ENCODE measurements at regions not wholly inside any gene's neighbourhood (a gene's known extent, or its start where the extent isn't known, plus 50 kb on each side); places are given as distances from the start of the nearest gene placed in this dataset.
"Not testable (repeated sequence)": the region's sequence is repeated elsewhere in the genome, so short reads cannot be mapped to it uniquely, and the experiment has no call there.

DNA sequence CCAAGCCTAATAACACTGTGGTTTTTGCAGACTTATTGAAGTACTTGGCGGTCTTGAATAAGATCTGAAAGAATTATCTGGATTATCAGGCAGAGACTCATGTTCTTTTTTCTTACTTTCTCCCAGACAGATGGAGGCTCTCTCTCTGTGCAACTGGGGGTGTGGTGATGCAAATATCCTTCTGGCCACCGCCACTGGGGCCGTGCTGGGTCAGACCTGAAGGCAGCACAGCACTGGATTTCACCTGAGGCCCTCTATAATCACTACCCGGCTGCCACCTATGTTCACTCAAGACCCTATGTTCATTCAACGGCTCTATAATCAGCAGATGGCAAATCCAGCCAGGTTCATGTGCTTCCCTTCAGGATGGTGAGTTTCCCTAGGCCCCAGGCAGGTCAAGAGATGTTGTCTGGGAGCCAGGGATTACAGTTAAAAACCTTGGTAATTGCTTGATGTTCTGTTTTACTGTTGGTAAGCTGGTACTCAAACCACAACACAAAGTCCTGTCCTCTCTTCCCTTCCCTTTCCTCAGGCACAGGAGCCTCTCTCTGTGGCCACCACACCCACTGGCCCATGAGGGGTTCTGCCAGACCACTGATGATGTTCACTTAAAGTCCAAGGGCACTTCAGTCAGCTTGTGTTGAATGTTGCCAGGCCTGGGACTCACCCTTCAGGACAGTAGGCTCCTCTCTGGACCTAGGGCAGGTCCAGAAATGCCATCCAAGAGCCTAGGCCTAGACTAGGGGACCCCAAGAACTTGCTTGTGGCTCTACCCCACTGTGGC, 205.3 kb upstream of the GCFC2 start:
- no peak overlapping the region for H3K27ac ChIP-seq
- TF ChIP-seq ZFX (IDR thresholded peaks at IDR 0.05; ENCODE audit: borderline replicate concordance) = no peak
- TF ChIP-seq, protein P1, sequence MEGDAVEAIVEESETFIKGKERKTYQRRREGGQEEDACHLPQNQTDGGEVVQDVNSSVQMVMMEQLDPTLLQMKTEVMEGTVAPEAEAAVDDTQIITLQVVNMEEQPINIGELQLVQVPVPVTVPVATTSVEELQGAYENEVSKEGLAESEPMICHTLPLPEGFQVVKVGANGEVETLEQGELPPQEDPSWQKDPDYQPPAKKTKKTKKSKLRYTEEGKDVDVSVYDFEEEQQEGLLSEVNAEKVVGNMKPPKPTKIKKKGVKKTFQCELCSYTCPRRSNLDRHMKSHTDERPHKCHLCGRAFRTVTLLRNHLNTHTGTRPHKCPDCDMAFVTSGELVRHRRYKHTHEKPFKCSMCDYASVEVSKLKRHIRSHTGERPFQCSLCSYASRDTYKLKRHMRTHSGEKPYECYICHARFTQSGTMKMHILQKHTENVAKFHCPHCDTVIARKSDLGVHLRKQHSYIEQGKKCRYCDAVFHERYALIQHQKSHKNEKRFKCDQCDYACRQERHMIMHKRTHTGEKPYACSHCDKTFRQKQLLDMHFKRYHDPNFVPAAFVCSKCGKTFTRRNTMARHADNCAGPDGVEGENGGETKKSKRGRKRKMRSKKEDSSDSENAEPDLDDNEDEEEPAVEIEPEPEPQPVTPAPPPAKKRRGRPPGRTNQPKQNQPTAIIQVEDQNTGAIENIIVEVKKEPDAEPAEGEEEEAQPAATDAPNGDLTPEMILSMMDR (IDR thresholded peaks at IDR 0.05) = no peak

DNA sequence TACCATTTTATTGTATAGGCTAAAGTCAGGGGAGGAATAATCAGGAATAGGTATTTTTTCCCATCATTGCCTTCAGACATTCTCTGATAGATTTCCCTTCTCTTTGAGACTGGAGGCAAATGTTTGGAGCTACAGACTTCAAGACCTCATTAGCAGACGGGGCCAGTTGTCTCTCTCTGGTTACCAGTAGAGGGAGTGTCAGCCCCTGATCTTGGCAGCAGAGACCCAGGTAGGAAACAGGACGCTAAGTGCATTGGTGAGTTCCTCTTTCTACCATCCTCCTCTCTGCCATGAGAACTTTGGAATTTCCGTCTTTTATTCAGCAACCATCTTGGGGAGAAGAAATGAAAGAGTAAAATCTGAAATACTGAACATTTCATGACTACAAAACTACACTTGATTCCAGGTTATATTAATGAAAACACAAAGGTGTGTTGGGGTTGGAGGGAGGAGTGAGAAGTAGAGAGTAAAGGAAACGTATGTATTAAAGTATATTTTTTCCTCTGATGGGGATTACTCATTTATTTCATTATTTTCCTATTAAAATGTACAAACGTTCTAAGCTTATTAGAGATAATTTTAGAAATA, 186.2 kb upstream of the GCFC2 start:
- TF ChIP-seq, protein P1 (IDR thresholded peaks at IDR 0.05) = peak; percentile 81
- no peak for TF ChIP-seq ZFX (IDR thresholded peaks at IDR 0.05; ENCODE audit: borderline replicate concordance)
- H3K27ac ChIP-seq = no peak overlapping the region

DNA sequence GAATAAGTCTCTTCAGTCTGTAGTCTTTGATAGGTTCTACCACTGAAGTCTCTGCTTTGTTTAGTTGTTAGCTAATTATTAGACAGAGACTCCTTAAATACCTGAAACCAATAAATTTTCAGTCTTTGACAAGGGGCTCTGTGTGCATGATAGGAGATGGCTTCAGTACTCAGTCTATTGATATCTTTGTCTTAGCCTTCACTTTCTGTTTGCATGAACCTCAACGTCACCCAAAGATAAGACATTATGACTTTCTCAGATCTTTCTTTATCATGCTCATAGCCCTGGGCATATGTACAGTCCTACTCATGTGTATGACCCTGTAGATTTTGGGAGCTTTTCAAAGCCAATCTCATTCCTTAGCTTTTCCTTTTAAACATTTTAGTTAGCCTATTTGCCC, 183.5 kb upstream of the GCFC2 start:
- H3K27ac ChIP-seq = no peak overlapping the region
- TF ChIP-seq ZFX (IDR thresholded peaks at IDR 0.05; ENCODE audit: borderline replicate concordance) = no peak
- TF ChIP-seq, protein P1 (IDR thresholded peaks at IDR 0.05) = no peak

DNA sequence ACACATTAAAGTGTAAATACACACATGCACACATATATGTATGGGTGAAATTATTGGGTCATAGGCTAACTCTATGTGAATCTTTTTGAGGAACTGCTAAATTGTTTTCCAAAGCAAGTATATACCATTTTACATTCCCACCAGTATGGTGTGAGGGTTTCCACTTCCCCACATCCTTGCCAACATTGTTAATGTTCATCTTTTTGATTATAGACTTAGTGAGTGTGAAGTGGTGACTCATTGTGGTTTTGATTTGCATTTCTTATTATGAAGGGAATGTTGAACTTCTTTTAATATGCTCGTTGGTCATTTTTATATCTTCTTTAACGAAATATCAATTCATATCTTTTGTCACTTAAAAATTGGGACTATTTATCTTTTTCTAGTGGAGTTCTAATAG, 181.8 kb upstream of the GCFC2 start:
- no peak overlapping the region for H3K27ac ChIP-seq
- no peak for TF ChIP-seq ZFX (IDR thresholded peaks at IDR 0.05; ENCODE audit: borderline replicate concordance)
- TF ChIP-seq, protein P1 (IDR thresholded peaks at IDR 0.05) = no peak

DNA sequence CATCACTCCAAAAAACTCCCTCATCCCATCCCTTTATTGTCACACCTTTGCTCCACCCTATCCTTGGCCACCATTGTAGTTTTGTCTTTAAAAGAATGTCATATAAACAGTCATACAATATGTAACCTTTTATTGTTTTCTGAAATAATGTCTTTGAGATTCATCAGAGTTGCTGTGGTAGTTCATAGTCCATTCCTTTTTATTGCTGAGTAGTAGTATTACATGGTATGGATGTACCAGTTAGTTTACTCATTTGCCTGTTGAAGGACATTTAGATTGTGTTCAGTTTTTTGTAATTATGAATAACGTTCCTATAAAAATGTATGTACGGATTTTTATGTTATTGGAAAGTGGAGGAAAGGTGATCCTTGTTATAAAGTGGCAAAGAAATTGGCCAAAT, 171.8 kb upstream of the GCFC2 start:
- TF ChIP-seq, protein P1 (IDR thresholded peaks at IDR 0.05) = no peak
- no peak for TF ChIP-seq ZFX (IDR thresholded peaks at IDR 0.05; ENCODE audit: borderline replicate concordance)

DNA sequence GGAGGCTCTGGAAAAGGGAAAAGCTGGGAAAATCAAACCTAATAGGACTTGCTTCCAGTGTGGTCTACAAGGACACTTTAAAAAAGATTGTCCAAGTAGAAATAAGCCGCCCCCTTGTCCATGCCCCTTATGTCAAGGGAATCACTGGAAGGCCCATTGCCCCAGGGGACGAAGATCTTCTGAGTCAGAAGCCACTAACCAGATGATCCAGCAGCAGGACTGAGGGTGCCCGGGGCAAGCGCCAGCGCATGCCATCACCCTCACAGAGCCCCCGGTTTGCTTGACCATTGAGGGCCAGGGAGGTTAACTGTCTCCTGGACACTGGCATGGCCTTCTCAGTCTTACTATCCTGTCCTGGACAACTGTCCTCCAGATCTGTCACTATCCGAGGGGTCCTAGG, 164.9 kb upstream of the GCFC2 start:
- H3K27ac ChIP-seq = not testable (repeated sequence)

More for the DNA sequence above, 171.8 kb upstream of the GCFC2 start:
- H3K27ac ChIP-seq = no peak overlapping the region

DNA sequence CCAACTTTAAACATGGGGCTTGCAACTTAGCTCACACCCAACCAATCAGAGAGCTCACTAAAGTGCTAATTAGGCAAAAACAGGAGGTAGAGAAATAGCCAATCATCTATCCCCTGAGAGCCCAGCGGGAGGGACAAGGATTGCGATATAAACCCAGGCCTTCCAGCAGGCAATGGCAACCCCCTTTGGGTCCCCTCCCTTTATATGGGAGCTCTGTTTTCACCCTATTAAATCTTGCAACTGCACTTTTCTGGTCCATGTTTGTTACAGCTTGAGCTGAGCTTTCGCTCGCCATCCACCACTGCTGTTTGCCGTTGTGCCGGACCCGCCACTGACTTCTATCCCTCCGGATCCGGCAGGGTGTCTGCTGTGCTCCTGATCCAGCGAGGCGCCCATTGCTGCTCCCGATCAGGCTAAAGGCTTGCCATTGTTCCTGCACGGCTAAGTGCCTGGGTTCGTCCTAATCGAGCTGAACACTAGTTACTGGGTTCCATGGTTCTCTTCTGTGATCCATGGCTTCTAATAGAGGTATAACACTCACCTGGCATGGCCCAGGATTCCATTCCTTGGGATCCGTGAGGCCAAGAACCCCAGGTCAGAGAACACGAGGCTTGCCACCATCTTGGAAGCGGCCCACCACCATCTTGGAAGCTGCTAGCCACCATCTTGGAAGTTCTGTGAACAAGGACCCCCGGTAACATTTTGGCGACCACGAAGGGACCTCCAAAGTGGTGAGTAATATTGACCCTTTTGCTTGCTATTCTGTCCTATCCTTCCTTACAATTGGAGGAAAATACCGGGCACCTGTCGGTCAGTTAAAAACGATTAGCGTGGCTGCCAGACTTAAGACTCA, 161.3 kb upstream of the GCFC2 start:
- H3K27ac ChIP-seq = not testable (repeated sequence)

DNA sequence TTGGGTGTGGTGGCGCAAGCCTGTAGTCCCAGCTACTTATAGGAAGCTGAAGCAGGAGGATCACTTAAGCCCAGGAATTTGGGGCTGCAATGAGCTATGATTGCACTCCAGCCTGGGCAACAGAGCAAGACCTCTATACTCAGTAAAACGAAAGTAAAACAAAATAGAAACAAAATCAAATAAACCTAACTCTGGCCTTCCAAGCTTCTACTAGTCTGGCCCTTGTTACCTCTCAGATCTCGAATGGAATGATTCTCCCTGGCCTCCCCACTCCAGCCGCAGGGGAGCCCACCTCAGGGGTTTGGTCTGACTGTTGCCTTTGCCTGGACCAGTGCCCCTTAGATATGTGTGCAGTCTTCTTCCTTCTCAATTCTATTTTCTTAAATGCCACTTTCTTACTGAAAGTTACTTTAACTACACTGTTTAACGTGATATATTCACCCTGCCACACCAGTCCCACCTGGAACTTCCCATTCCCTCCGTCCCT, 160.0 kb upstream of the GCFC2 start:
- no peak for TF ChIP-seq ZFX (IDR thresholded peaks at IDR 0.05; ENCODE audit: borderline replicate concordance)
- TF ChIP-seq, protein P1 (IDR thresholded peaks at IDR 0.05) = no peak
- H3K27ac ChIP-seq = no peak overlapping the region
